DOHH2 (cell line): ENCODE measurements at regions not wholly inside any gene's neighbourhood (a gene's known extent, or its start where the extent isn't known, plus 50 kb on each side); places are given as distances from the start of the nearest gene placed in this dataset.

Experiments used
- H3F3A ChIP-seq: fragments of 200-600 bp; sonication (generic), shearing (Covaris generic); 2 replicates; pipeline ENCODE4 v1.6.0; 2016; ENCODE audit warnings: antibody characterized with exemption, mild to moderate bottlenecking; ENCODE audit not compliant: control insufficient read depth, insufficient read depth
- H3K27ac ChIP-seq: fragments of 200-600 bp; sonication (generic); 2 replicates; pipeline ENCODE4 v1.5.1; 2014; ENCODE audit warnings: low read depth, mild to moderate bottlenecking, low read length, moderate library complexity
- H3K27me3 ChIP-seq: fragments of 200-600 bp; sonication (generic); 2 replicates; pipeline ENCODE4 v1.6.1; 2014; ENCODE audit warnings: mild to moderate bottlenecking, low read length, mixed read lengths; ENCODE audit not compliant: control insufficient read depth
- H3K36me3 ChIP-seq: fragments of 200-600 bp; sonication (generic); 2 replicates; pipeline ENCODE4 v1.6.1; 2014; ENCODE audit warnings: mild to moderate bottlenecking, low read length, moderate library complexity, mixed read lengths; ENCODE audit not compliant: control insufficient read depth
- H3K4me1 ChIP-seq: fragments of 200-600 bp; sonication (generic); 2 replicates; pipeline ENCODE4 v1.6.1; 2014; ENCODE audit warnings: mild to moderate bottlenecking, low read length, mixed read lengths; ENCODE audit not compliant: control insufficient read depth
- H3K4me2 ChIP-seq: fragments of 200-600 bp; sonication (generic); 2 replicates; pipeline ENCODE4 v1.6.0; 2014; ENCODE audit warnings: mild to moderate bottlenecking, low read length, moderate library complexity
- H3K4me3 ChIP-seq: fragments of 200-600 bp; sonication (generic); 2 replicates; pipeline ENCODE4 v1.5.1; 2014; ENCODE audit warnings: mild to moderate bottlenecking, low read length, mixed read lengths
- H3K79me2 ChIP-seq: fragments of 200-600 bp; sonication (generic); 2 replicates; pipeline ENCODE4 v1.6.1; 2014; ENCODE audit warnings: mild to moderate bottlenecking, low read length, mixed read lengths; ENCODE audit not compliant: control insufficient read depth
- H3K9me2 ChIP-seq: fragments of 200-600 bp; sonication (generic); replicated peaks from 2 replicates; pipeline ENCODE4 v1.6.1; 2014; ENCODE audit warnings: mild to moderate bottlenecking, low read length, mixed read lengths; ENCODE audit not compliant: control insufficient read depth
- H3K9me3 ChIP-seq: fragments of 200-600 bp; sonication (generic); 2 replicates; pipeline ENCODE4 v1.6.1; 2014; ENCODE audit warnings: antibody characterized with exemption, low read length, mixed read lengths; ENCODE audit not compliant: control insufficient read depth, insufficient read depth
- H4K20me1 ChIP-seq: fragments of 200-600 bp; sonication (generic); 2 replicates; pipeline ENCODE4 v1.6.0; 2014; ENCODE audit warnings: low read depth, mild to moderate bottlenecking, antibody characterized with exemption, low read length, moderate library complexity; ENCODE audit not compliant: control insufficient read depth, insufficient read depth
- EZH2phosphoT487 ChIP-seq: fragments of 200-600 bp; sonication (generic); IDR thresholded peaks from 2 replicates; pipeline ENCODE4 v1.6.1; 2017; ENCODE audit warnings: borderline replicate concordance, mild to moderate bottlenecking, antibody characterized with exemption, low read length, moderate library complexity, mixed read lengths
- TF ChIP-seq, protein P1 (sequence below): fragments of 200-600 bp; sonication (generic); IDR thresholded peaks from one replicate; pipeline ENCODE4 v1.5.1; 2014; ENCODE audit warnings: antibody characterized with exemption, mild to moderate bottlenecking, low read depth, low read length; ENCODE audit not compliant: poor library complexity, severe bottlenecking

DNA sequence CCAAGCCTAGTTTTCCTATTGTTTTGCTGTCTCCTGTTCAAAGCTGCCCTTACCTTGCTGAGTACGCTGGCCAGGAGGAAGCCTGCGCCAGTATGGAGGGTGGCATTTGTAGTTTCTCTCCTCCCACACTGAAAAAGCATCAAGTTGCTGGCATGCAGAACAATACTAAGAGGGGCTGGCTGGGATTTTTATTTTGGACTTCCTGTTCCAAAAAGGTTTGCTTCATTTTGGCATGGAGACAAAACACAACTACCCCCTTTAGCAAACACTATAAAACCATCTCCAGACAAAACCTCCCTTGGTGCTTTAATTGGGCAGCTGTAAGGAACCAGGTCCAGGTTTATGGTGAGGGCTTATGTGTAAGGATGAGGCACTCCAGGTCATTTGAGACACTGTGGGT, 457.6 kb downstream of the PDCD6IP start:
- Histone ChIP-seq H4K20me1 (no peaks in the 10 kb centered on the region), H3K36me3 (no peaks in the 10 kb centered on the region), H3K79me2 (no peaks in the 10 kb centered on the region), H3K4me3 (no peak overlapping the region), H3K27ac (no peak overlapping the region), H3K4me1 (peaks cover 3% of the 10 kb centered on the region; the same call in 1 of the 2 replicates), H3K9me3 (no peaks in the 10 kb centered on the region), H3F3A (no peaks in the 10 kb centered on the region), H3K4me2 (no peak overlapping the region), H3K27me3 (no peaks in the 10 kb centered on the region), H3K9me2 (no peaks in the 10 kb centered on the region)
- TF ChIP-seq, protein P1, sequence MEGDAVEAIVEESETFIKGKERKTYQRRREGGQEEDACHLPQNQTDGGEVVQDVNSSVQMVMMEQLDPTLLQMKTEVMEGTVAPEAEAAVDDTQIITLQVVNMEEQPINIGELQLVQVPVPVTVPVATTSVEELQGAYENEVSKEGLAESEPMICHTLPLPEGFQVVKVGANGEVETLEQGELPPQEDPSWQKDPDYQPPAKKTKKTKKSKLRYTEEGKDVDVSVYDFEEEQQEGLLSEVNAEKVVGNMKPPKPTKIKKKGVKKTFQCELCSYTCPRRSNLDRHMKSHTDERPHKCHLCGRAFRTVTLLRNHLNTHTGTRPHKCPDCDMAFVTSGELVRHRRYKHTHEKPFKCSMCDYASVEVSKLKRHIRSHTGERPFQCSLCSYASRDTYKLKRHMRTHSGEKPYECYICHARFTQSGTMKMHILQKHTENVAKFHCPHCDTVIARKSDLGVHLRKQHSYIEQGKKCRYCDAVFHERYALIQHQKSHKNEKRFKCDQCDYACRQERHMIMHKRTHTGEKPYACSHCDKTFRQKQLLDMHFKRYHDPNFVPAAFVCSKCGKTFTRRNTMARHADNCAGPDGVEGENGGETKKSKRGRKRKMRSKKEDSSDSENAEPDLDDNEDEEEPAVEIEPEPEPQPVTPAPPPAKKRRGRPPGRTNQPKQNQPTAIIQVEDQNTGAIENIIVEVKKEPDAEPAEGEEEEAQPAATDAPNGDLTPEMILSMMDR, result no peak
- no peak for TF ChIP-seq EZH2phosphoT487

GRCh38 chr3:34256791-34257190, 458.4 kb downstream of the PDCD6IP start:
- H3K27ac ChIP-seq, result no peak overlapping the region
- H3K4me1 ChIP-seq, result peaks cover 3% of the 10 kb centered on the region
- no peak overlapping the region for H3K4me3 ChIP-seq
- no peak for TF ChIP-seq EZH2phosphoT487
- TF ChIP-seq, protein P1, result no peak
- H3K9me3 ChIP-seq, result no peaks in the 10 kb centered on the region
- no peaks in the 10 kb centered on the region for H3K9me2 ChIP-seq
- H4K20me1 ChIP-seq, result no peaks in the 10 kb centered on the region
- no peaks in the 10 kb centered on the region for H3F3A ChIP-seq
- H3K4me2 ChIP-seq, result no peak overlapping the region
- H3K79me2 ChIP-seq, result no peaks in the 10 kb centered on the region
- H3K27me3 ChIP-seq, result no peaks in the 10 kb centered on the region
- H3K36me3 ChIP-seq, result no peaks in the 10 kb centered on the region

GRCh38 chr3:34258271-34258998, 460.0 kb downstream of the PDCD6IP start:
- TF ChIP-seq, protein P1, result no peak
- TF ChIP-seq EZH2phosphoT487, result no peak
- no peaks in the 10 kb centered on the region for H3F3A ChIP-seq
- no peaks in the 10 kb centered on the region for H3K27me3 ChIP-seq
- H3K4me1 ChIP-seq, result peaks cover 20% of the 10 kb centered on the region
- H3K9me2 ChIP-seq, result no peaks in the 10 kb centered on the region
- H3K4me3 ChIP-seq, result no peak overlapping the region
- no peaks in the 10 kb centered on the region for H3K36me3 ChIP-seq
- no peaks in the 10 kb centered on the region for H3K9me3 ChIP-seq
- no peak overlapping the region for H3K27ac ChIP-seq
- no peaks in the 10 kb centered on the region for H3K79me2 ChIP-seq
- no peaks in the 10 kb centered on the region for H4K20me1 ChIP-seq
- no peak overlapping the region for H3K4me2 ChIP-seq
